ENCODE measurements at regions not wholly inside any gene's neighbourhood (a gene's known extent, or its start where the extent isn't known, plus 50 kb on each side); places are given as distances from the start of the nearest gene placed in this dataset.
"Not testable (repeated sequence)": the region's sequence is repeated elsewhere in the genome, so short reads cannot be mapped to it uniquely, and the experiment has no call there.

DNA sequence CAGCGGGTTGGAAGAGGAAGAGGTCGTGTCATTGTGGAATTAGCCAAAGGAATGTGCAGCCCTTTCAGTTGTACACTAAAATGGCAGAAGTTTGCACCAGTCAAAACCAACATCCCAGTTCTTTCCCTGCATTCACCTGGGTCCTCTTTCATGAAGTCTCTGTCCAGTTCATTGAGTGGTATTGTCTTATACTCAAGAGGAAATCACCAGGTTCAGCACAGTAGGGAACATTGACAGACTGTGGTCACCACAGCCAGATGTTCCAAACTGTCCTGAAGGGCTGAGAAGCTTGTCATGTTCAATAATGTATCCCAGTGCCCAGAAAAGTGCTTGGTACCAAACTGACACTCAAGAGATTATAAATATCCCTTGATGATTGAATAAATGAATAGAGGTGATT lies 131.6 kb downstream of the GLUL start:
- DNase-seq, result no peak

DNA sequence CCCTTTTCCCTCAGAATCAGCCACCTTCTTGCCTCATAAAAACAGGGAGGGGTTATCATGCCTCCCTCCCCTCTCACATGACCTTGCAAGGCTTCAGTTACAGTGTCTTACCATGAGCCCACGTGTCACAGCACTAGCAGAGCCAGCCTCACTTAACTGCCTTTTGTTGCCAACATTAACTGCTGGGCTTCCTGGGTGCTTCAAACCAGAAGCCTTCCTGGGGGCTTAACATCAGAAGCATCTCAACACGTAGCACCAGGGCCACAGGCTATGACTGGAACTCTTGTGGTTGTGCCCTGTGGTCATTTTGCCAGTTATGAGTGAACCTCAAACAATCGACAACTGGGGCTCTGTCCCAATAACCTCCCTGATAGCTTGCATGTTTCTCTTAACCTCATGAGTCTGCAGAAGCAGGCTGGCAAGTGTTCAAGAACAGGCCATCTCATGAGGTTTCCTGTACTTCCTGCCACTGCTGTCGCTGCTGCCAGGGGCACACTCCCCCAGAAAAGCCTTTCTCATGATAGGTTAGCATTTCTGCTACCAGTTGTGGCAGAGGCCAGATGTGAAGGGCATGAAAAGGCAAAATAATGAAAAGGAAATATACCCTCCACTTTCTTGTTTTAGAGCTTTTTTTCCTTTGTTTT lies 132.2 kb downstream of the GLUL start:
- peak; percentile 68 for DNase-seq

DNA sequence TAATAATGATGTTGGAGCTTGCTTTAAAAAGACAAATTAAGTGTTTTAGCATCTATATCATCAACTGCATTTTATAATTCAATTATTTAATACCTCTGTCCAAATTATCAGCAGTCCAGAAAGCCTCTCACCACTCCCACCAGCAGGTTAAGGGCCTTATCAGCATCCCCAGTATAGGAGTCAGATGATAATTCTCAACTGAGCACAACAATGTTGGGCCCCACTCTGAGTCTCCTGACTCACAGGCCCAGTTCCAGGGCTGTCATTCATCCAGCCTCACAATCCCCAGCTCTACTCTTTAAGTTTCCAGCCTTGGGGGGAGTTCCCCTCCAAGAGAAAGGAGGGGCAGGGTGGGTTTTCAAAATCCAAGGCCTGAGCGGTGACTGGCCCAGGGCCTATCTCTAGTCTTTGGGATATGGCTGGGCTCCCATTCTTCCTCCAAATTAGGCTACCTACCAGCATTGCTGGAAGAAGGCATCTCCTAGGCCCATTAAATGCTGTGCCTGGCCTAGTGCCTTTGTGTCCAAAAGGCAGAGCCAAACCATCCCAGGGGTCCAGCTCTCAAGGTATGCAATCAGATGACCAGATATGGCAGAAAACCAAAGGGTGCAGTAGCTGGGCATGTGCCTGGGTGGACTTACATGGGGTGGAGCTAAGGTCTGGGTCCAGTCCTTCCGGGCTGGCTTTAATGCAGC lies 134.1 kb downstream of the GLUL start:
- DNase-seq, result no peak

DNA sequence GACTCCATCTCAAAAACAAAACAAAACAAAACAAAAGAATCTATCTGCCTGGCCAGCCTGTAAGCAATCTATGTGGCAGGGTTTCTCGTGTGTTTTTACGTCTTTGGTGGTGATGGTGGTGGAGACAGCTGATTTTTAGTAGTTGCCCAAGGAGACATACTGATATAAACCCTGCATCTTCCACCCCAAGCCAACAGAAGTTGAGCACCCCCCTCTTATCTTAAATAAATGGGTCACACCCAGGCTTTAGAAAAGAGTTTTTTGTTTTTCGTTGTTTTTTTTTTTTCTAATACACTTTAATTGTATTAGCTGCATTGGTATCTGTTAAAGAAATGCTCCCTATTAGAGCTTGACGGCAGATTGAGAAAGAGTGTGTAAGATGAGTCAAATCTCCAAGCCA lies 134.7 kb downstream of the GLUL start:
- no peak for DNase-seq

DNA sequence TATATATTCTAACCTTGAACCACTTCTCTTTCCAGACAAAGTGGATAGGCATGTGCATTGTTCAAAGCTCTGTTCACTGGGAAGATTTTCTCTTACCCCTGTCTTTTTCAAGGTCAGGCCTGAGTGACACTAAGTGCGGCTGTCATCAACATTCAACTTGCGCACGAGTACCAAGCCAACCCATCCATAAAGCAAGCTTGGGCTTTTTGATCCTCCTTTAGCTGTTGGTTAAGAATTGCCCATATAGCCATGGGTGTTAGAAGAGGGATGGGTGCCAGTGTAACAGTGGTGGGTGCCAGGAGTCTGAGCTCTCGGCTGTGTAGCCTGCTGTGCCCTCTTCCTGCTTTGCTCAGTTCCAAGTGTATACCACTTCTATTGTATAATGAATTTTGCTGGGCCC lies 136.1 kb downstream of the GLUL start:
- DNase-seq, result no peak

DNA sequence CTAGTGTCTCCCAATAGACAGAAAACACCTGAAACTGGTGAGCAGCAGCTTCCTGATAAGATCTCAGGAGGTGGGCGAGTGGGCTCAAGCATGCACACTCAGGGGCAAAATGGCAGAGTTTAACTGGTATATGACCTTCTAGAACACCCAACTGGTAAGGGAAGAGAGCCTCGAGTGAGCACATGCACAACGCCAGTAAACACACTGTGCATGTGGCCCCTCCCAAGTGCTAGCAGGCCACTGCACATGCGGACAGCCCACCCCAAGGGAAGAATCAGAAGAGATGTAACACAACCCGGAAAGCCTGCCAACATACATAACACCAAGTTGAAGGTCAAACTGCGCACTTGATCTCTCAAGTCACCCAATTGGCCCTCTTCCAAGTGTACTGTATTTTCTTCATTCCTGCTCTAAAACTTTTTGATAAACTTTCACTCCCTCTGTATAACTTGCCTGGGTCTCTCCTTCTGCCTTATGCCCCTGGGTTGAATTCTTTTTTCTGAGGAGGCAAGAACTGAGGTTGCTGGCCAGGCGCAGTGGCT lies 138.2 kb downstream of the GLUL start:
- no peak for DNase-seq

DNA sequence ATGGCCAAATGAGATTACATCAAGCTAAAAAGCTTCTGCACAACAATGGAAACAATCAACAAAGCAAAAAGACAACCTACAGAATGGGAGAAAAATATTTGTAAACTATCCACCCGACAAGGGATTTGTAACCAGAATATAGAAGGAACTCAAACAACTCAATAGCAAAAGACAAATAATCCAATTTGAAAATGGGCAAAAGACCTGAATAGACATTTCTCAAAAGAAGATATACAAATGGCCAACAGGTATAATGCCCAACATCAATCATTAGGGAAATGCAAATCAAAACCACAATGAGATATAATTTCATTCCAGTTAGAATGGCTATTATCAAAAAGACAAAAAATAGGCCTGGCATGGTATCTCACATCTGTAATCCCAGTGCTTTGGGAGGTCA lies 140.0 kb downstream of the GLUL start:
- no peak for DNase-seq

DNA sequence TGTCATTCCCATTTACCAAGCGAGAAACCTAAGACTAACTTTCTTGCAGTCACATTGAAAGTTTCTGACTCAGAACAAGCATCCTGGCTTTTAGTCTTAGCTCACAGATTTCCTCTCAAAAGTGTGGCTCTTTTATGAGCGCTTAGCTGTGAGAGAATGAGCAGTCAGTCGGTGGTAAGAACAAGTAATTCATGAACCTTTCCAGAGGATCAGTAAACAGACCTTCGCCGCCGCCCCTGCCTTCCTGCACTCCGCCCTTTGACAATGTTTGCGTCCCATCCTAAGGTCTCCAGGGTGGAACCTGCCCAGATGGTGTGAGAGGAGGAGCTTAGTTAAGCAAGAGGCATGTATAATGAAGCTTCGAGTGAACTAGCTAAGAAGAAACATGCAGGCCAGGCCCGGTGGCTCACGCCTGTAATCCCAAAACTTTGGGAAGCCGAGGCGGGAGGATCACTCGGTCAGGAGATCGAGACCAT lies 142.4 kb downstream of the GLUL start:
- DNase-seq, result no peak

DNA sequence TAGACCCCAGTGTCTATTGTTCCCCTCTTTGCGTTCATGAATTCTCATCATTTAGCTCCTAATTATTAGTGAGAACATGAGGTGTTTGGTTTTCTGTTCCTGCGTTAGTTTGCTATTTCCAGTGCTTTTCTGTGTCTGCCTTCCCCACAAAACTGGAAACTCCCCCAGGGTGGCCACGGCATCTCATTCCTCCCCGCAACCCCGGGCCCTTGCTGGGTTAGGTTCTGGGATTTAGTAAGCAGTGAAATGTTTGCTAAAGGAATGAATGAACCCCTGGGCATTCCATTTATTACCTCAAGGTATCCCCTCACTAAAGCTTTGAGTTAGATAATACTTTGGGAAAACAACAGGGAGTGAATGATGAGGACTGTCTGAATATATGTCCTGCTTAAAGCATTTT lies 142.9 kb downstream of the GLUL start:
- no peak for DNase-seq

DNA sequence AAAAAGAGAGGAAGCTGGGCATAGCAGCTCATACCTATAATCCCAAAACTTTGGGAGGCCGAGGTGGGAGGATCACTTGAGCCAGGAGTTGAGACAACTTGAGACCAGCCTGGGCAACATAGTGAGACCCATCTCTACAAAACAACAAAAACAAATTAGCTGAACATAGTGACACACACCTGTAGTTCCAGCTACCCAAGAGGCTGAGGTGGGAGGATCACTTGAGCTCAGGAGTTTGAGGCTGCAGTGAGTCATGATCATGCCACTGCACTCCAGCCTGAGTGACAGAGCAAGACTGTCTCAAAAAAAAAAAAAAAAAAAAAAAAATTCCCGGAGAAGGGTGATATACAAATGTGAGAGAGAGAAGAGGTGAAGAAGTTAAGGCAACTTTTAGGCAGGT lies 143.8 kb downstream of the GLUL start:
- not testable (repeated sequence) for DNase-seq

DNA sequence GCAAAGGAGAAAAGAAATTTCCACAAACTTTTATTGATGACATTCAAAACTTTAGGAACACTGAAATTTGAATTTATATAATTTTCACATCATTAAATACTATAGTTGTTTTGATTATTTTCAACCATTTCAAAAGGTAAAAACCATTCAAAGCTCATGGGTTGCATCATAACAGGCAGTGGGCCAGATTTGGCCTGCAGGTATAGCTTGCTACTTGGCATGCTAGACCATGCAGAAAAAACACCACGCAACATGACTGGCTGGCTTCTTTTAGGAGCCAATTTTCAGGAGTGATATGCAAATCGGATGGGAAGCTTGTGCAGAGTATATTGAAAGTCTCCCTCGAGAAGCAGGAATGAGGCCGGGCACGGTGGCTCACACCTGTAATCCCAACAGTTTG lies 144.8 kb downstream of the GLUL start:
- no peak for DNase-seq

DNA sequence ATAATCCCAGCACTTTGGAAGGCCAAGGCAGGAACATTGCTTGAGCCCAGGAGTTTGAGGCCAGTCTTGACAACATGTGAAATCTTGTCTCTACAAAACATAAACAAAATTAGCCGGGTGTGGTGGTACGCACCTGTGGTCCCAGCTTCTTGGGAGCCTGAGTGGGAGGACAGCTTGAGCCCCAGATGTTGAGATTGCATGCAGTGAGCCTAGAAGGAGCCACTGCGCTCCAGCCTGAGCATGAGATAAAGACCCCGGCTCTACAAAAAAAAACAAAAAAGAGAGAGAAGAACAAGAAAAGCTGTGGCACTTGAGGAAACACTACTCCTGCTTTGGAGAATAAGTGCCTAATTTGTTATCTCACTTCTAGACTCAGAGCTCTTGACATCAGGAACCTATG lies 146.6 kb downstream of the GLUL start:
- DNase-seq, result no peak

DNA sequence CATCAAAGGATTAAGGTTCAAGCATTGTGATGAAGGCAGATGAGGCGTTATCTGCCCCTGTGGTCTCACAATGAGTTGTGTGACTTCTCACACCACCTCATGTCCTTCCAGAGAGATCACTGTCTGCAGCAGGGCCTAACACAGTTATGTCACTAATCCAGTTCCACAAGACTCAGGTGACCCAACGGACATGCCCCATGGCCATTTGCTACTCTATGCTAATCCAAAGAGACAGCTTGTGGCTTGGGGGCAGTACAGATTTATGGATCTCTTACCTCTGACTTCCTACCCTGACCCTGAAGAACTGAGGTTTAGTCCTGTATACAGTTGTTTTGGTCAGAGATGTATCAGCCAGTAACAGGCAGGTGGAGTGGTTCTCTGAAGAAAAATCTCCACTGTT lies 147.1 kb downstream of the GLUL start:
- DNase-seq, result no peak

DNA sequence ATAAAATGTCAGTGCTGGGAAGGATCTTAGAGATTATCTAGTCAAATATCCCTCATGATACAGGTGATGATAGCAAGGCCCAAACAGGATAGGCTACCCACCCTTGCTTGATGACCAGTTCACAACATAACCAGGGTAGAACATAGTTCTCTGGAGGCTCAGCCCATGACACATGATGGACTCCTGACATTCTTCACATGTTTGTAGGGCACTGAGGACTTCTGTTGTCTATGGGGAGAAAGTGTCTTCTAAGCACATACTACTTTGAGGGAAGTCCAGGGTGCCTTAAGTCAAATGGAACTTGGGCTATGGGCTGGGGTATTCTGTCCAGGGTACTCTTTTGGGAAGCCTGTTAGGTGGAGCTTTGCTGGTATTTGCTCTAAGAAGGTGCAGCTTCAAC lies 148.9 kb downstream of the GLUL start:
- DNase-seq, result no peak

DNA sequence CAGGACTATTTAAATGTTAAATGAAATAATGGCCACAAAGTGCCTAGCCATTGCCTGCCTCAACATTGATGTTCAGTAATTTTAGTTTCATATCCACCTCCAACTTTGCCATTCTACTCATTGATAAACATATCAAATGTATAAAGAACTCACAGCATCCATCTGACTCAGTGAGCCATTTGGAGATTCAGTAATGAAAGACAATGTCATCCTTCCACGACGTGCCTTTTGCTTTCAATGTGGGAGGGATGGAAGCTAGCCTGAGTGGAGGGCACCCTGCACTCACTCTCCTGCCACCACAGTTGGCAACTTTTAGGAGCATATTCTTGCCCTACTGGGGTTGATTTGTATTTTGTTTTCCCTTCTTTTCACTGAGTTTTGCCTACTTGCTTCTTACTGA lies 151.5 kb downstream of the GLUL start:
- no peak for DNase-seq

DNA sequence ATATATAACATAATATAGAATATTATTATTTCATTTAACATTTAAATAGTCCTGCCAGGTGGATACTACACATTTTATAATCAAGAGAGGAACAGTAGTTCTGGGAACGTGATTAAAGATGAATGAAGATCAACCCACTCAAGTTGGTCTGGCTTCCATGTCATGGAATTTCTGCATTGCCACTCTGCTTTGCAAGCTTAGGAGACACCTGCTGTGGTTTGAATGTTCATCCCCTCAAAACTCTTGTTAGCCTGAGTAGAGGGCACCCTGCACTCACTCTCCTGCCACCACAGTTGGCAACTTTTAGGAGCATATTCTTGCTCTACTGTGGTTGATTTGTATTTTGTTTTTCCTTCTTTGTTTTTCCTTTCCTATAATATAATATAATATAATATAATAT lies 153.2 kb downstream of the GLUL start:
- no peak for DNase-seq

DNA sequence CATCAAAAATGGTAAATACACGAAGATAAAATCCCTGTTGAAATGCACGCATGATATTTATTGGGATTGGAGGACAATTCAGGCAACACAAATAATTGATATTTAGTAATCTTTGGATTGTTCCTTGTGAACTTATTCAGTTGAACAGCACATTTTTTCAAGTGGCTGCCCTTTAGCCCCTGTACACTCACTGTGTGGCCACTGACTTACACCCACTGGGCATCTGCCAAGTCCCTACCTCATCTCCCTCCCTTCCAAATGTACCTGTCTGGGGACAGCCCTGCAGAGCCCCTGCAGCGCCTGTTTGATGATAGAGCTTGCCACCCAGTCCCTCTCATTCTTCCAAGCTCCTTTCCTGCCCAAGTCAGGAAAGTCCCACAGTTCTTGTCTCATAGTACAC lies 154.3 kb downstream of the GLUL start:
- DNase-seq, result no peak

DNA sequence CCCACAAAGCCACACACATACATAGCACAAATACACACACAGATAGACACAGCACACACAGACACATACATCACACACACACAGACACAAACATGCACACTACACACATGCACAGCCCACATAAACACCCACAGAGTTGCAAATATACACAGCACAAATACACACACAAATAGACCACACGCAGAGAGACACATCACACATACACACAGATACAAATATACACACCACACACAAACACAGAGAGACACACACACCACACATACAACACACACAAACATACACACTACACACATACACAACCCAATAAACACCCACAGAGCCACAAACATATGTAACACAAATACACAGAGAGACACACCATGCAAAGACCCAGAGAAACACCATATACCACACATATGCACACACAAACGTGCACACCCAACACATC lies 154.9 kb downstream of the GLUL start:
- no peak for DNase-seq

DNA sequence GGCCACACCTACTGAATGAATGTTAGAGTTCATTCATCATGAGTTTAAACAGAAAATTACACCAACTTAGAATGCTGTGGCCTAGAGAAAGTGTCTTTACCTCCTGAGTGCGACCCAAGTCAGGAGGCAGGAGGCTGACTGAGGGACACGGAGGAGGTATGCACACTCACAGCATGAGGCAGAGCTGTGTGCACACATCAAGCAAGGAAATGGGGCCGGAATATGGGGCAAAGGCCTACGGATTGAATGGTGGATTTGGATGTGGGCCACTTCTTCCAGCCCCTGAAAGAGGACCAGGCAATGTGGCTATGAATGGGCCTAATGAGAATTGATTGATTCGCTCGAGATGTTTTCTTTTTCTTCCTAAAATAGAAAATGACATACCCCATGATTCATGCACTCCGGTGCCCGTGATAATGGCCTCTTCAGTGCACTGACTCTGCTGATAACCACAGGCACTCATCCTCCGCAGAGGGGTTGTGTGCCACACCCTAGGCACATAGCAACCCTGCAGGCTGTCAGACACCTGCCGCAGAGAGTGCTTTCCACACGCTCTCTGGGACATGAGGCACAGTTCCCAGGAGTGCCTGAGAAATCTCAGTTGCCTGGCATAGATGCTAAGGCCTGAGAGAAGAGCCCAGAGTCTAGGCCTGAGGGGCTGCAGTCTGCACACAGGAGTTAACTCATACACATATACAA lies 155.5 kb downstream of the GLUL start:
- DNase-seq, result no peak

DNA sequence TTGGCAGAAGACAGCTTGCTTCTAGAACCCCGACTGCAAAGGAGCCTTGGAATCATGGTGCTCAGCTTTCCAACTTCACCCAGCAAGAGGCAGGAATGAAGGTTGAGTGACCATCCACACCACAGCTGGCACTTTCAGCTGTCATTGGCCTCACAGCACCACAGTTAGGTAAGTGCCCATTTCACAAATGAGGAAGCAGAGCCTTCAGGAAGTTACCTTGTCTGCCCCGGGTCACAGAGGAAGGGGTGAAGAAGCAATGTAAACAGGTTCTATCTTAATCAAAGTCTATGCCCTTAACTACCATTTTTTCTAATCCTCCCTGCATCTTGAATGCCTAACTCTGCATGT lies 156.0 kb downstream of the GLUL start:
- no peak for DNase-seq

DNA sequence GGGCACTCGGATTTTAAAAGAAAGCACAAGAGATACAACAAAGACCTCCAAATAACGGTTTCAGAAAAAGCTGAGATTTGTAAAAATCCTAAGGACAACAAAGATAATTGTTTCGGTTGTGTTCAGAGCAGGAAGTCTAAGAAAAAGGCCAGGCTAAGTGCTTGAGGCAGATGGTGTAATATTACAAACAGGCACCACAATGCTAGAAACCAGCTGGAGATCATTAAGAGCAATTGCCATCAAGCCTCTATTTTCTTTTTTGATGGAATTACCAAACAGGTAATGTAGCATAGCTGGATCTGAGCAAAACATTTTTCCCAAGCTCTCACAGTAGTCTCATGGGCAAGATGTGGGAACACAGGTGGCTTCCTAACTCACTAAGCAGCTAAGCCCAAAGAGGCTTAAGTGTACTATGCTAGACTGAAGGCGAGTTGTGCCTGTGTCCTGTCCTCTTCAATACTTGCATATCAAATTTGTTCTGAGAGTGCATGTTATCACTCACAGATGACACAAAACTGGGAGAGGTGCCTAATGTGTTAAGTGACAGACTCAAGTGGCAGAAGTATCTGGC lies 161.6 kb downstream of the GLUL start:
- DNase-seq, result no peak

DNA sequence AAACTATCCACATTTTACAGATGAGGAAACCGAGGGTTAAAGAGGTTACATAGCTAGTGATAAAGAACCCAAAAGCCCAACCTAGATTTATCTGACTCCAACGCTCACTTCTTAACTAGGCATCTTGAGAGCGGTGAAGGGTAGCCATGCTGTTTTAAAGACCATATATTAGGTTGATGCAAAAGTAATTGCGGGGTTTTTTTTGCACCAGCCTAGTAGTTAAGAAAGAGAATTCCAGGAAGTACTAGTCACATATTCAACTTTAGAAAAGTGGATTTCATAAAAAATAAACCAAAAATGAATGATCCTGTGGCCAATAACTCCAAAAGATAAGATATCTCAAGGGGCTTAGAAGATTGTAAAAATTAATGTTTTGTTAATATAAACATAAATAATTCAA lies 162.1 kb downstream of the GLUL start:
- DNase-seq, result no peak

DNA sequence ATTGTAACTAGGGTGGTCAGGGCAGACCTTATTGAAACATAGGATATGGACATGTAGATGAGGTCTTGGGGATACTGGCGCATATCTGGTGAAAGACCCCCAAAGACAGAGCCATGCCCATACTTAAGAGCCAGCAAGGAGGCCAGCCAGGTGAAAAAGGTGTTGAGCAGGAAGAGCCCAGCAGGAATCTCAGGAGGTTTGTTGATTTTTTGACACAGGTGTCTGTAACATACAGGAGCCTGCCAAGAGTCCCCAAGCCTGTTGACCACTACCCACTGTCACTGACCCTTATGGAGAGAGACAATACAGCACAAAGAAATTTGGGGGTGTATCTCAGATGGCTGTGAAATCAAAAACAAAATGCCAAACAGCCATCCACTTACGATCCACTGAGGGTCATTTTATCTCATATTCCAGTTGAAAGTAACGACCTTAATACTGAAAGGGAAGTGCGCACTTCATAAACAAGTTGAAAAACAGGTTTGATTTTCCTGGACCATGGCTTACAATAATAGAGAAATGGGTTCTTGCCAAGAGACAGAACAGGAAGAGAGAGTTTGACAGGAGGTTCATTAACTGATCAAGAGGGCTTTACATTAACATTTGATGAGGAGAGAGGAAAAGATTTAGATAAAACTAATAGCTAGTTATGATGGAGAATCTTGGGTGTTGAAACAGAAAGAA lies 163.6 kb downstream of the GLUL start:
- no peak for DNase-seq
